K562 (cell line): ENCODE measurements at regions not wholly inside any gene's neighbourhood (a gene's known extent, or its start where the extent isn't known, plus 50 kb on each side); places are given as distances from the start of the nearest gene placed in this dataset.

ENCODE experiments used
- ELF1 ChIP-seq: fragments of 200-800 bp; sonication (Bioruptor generic); IDR thresholded peaks from 2 replicates; pipeline ENCODE4 v1.6.1; 2016; ENCODE audit warnings: missing genetic modification characterization, missing compliant biosample characterization
- HMBOX1 ChIP-seq: sonication (generic); IDR thresholded peaks from 2 replicates; pipeline ENCODE4 v1.6.1; 2016
- MYBL2 ChIP-seq, 2 experiments: fragments of 450-650 bp in 1 of 2; sonication (generic) in 1 of 2; formaldehyde crosslinking in 1 of 2; IDR thresholded peaks; 2 replicates each; pipeline versions ENCODE4 v1.6.1 to v1.8.1; 2017 to 2022; ENCODE audit warnings: borderline replicate concordance in 1 of 2, inconsistent platforms in 1 of 2, low read depth in 1 of 2, mild to moderate bottlenecking in 1 of 2, missing genetic modification reagents in 1 of 2, moderate library complexity in 1 of 2
- SAP30 ChIP-seq: fragments of 200-600 bp; sonication (generic); IDR thresholded peaks from 2 replicates; pipeline ENCODE4 v1.6.1; 2012; ENCODE audit warnings: borderline replicate concordance, low read depth, mild to moderate bottlenecking, moderate library complexity, low read length, control low read depth, inconsistent platforms; ENCODE audit not compliant: insufficient read depth, poor library complexity, severe bottlenecking
- SPI1 ChIP-seq: IDR thresholded peaks from 2 replicates; pipeline ENCODE4 v1.6.1; 2011; ENCODE audit warnings: low read depth, low read length, control low read depth, borderline replicate concordance
- THAP12 ChIP-seq: fragments of 250-450 bp; sonication (Bioruptor Pico); IDR thresholded peaks from 2 replicates; pipeline ENCODE4 v1.9.0; 2021; ENCODE audit warnings: mild to moderate bottlenecking, inconsistent platforms
- ZBTB2 ChIP-seq: fragments of 450-650 bp; IDR thresholded peaks from 2 replicates; pipeline ENCODE4 v1.6.1; 2016; ENCODE audit warnings: antibody characterized with exemption
- ZNF12 ChIP-seq: sonication (generic); formaldehyde crosslinking; IDR thresholded peaks from 2 replicates; pipeline ENCODE4 v1.4.0; 2020; ENCODE audit warnings: mild to moderate bottlenecking, missing genetic modification reagents

GRCh38 chr2:78521938-78522337 is 503.6 kb upstream of the REG3G start (continued):
- no peak for TF ChIP-seq THAP12 (CRISPR knock-in tag)
- no peak for TF ChIP-seq ZBTB2
- TF ChIP-seq HMBOX1: no peak
- TF ChIP-seq SAP30: no peak
- TF ChIP-seq SPI1: no peak
- no peak for TF ChIP-seq MYBL2 (IDR thresholded peaks at IDR 0.05; ENCODE audit: low read depth)
- no peak for TF ChIP-seq MYBL2 (CRISPR knock-in tag; IDR thresholded peaks at IDR 0.05; ENCODE audit: borderline replicate concordance)
- no peak for TF ChIP-seq ELF1
- no peak for TF ChIP-seq ZNF12
- TF ChIP-seq, all 486 proteins: peak for 0
